ENCODE measurements at regions not wholly inside any gene's neighbourhood (a gene's known extent, or its start where the extent isn't known, plus 50 kb on each side); places are given as distances from the start of the nearest gene placed in this dataset.
"Not testable (repeated sequence)": the region's sequence is repeated elsewhere in the genome, so short reads cannot be mapped to it uniquely, and the experiment has no call there.

DNA sequence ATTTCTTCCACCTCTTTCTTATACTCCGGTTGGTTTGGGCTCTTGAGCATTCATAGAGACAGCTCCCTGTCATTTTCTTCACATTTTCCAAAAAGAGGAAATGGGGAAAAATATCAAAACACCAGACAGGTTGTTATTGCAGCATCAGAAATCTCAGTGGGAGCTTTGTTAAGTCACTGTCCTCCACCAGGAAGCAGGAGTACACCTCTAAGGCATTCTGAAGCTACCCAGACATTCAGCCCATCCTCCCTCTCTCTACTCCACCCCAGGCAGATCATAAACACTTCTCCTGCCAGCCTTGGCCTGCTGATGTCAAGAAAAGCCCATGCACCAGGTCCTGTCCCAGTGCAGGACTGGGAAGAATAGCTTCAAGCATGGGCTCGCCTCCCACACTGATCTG is 1198.3 kb downstream of the VRK1 start:
- Histone ChIP-seq H3K4me1 (ENCODE audit: control insufficient read depth, insufficient read depth, low read length) (peaks cover 17% of the 10 kb centered on the region), H3K36me3 (ENCODE audit: control insufficient read depth, insufficient read depth, low read length) (no peaks in the 10 kb centered on the region), H3K4me3 (ENCODE audit: low read length) (no peak overlapping the region), H3K27ac (ENCODE audit: low read length) (no peak overlapping the region), H3K9me3 (ENCODE audit: control insufficient read depth, insufficient read depth, low read length) (no peaks in the 10 kb centered on the region), H3K27me3 (ENCODE audit: control insufficient read depth, insufficient read depth, low read length) (no peaks in the 10 kb centered on the region)
- TF ChIP-seq, protein P1, sequence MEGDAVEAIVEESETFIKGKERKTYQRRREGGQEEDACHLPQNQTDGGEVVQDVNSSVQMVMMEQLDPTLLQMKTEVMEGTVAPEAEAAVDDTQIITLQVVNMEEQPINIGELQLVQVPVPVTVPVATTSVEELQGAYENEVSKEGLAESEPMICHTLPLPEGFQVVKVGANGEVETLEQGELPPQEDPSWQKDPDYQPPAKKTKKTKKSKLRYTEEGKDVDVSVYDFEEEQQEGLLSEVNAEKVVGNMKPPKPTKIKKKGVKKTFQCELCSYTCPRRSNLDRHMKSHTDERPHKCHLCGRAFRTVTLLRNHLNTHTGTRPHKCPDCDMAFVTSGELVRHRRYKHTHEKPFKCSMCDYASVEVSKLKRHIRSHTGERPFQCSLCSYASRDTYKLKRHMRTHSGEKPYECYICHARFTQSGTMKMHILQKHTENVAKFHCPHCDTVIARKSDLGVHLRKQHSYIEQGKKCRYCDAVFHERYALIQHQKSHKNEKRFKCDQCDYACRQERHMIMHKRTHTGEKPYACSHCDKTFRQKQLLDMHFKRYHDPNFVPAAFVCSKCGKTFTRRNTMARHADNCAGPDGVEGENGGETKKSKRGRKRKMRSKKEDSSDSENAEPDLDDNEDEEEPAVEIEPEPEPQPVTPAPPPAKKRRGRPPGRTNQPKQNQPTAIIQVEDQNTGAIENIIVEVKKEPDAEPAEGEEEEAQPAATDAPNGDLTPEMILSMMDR (IDR thresholded peaks at IDR 0.05) = no peak
- Mint-ChIP-seq H3K27me3 (ENCODE audit: low read depth in 2 of 2) (peaks cover 11 to 22% of the 10 kb centered on the region in 2 donors), H3K36me3 (no peaks in the 10 kb centered on the region), H3K4me3 (no peak overlapping the region), H3K27ac (no peak overlapping the region), H3K4me1 (peaks cover 11 to 12% of the 10 kb centered on the region in 2 donors), H3K9me3 (no peaks in the 10 kb centered on the region)
- ATAC-seq = no peak
- 89% methylated on average over 2 of the region's 2 CpGs for WGBS (ENCODE audit: insufficient coverage)
- DNase-seq = peak in 1 of 2 donors; percentile 48
- intact Hi-C loops (cut with micrococcal nuclease) = no loop called here

DNA sequence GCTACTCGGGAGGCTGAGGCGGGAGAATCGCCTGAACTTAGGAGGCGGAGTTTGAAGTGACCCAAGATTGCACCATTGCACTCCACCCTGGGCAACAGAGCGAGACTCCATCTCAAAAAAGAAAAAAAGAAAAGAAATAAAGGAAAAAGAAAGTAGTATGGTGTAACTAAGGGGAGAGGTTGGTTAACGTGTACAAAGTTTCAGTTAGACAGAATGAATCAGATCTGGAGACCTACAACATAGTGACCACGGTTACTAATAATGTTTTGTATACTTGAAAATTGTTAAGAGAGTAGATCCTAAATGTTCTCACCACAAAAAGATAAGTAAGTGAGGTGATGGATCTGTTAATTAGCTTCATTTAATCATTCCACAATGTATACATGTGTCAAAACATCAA is 1208.8 kb downstream of the VRK1 start:
- Mint-ChIP-seq H3K4me1 (no peaks in the 10 kb centered on the region), H3K36me3 (no peaks in the 10 kb centered on the region), H3K27ac (no peak overlapping the region), H3K27me3 (ENCODE audit: low read depth in 2 of 2) (peaks cover 12 to 26% of the 10 kb centered on the region in 2 donors), H3K4me3 (no peak overlapping the region), H3K9me3 (peaks cover 0 to 4% of the 10 kb centered on the region in 2 donors)
- ATAC-seq = no peak
- H3K27ac ChIP-seq (ENCODE audit: low read length) = no peak overlapping the region
- no peaks in the 10 kb centered on the region for H3K36me3 ChIP-seq (ENCODE audit: control insufficient read depth, insufficient read depth, low read length)
- intact Hi-C loops (cut with micrococcal nuclease) = no loop called here
- 94% methylated on average over 6 of the region's 7 CpGs for WGBS (ENCODE audit: insufficient coverage)
- no peaks in the 10 kb centered on the region for H3K27me3 ChIP-seq (ENCODE audit: control insufficient read depth, insufficient read depth, low read length)
- no peaks in the 10 kb centered on the region for H3K9me3 ChIP-seq (ENCODE audit: control insufficient read depth, insufficient read depth, low read length)
- no peak for DNase-seq
- H3K4me3 ChIP-seq (ENCODE audit: low read length) = no peak overlapping the region
- TF ChIP-seq, protein P1 (IDR thresholded peaks at IDR 0.05) = no peak
- H3K4me1 ChIP-seq (ENCODE audit: control insufficient read depth, insufficient read depth, low read length) = no peaks in the 10 kb centered on the region

DNA sequence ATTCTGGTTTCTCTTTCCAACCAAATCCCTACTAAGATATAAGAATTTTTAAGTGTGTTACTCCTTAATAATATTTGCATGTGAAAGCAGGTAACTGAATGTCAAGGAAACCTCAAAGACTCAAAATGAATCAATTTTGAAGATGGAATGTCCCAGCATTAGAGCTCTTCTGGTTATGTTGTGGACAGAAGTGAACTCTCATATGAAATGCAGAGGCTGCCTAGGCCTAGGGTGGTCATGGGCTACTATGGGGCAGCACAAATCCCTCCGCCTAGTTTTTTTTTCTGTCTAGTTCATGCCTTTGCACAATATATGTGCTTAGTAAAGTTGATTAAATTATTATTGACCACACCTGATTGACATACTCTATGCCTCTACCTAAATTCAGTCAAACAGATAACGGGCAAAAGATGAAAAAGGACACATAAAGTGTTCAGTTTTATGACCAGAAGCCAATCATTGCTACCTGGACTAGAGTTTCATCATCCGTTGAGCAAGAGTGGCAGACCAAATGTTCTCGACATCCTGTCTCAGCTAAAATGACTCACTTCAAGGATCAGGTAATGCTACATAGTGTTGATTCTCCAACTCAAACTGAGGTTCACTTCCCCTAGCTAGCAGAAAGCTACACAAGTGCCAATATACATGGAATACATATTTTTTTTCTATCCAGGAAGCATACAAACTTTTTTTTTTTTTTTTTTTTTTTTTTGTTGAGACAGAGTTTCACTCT is 1211.4 kb downstream of the VRK1 start:
- H3K27ac ChIP-seq (ENCODE audit: low read length) = no peak overlapping the region
- no peaks in the 10 kb centered on the region for H3K9me3 ChIP-seq (ENCODE audit: control insufficient read depth, insufficient read depth, low read length)
- peaks cover 1 to 6% of the 10 kb centered on the region in 2 donors for H3K27me3 Mint-ChIP-seq (ENCODE audit: low read depth in 2 of 2)
- TF ChIP-seq, protein P1 (IDR thresholded peaks at IDR 0.05) = no peak
- H3K36me3 ChIP-seq (ENCODE audit: control insufficient read depth, insufficient read depth, low read length) = no peaks in the 10 kb centered on the region
- H3K4me3 Mint-ChIP-seq = no peak overlapping the region
- no peaks in the 10 kb centered on the region for H3K4me1 ChIP-seq (ENCODE audit: control insufficient read depth, insufficient read depth, low read length)
- H3K36me3 Mint-ChIP-seq = no peaks in the 10 kb centered on the region
- intact Hi-C loops (cut with micrococcal nuclease) = no loop called here
- no peak overlapping the region for H3K4me3 ChIP-seq (ENCODE audit: low read length)
- no peaks in the 10 kb centered on the region for H3K4me1 Mint-ChIP-seq
- H3K27me3 ChIP-seq (ENCODE audit: control insufficient read depth, insufficient read depth, low read length) = no peaks in the 10 kb centered on the region
- no peaks in the 10 kb centered on the region for H3K9me3 Mint-ChIP-seq
- H3K27ac Mint-ChIP-seq = no peak overlapping the region
- ATAC-seq = no peak
- DNase-seq = peak in 1 of 2 donors; percentile 24
- WGBS (ENCODE audit: insufficient coverage) = 79% methylated on average over 3 of the region's 4 CpGs

DNA sequence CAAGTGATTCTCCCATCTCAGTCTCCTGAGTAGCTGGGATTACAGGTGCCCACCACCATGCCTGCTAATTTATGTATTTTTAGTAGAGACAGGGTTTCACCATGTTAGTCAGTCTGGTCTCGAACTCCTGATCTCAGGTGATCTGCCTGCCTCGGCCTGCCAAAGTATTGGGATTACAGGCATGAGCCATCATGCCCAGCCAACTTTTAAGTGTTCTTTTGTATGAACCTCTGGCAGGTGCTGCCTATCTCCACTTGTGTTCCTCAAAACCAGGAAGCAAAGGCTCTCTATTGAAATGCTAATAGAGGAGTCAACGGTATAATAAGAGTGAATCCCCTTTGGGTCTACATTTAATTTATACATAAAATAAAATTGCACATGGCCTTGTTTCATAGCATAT is 1212.0 kb downstream of the VRK1 start:
- H3K9me3 Mint-ChIP-seq; H3K27ac ChIP-seq (ENCODE audit: low read length); H3K27me3 Mint-ChIP-seq (ENCODE audit: low read depth in 2 of 2); H3K27ac Mint-ChIP-seq; H3K4me3 Mint-ChIP-seq; H3K4me1 Mint-ChIP-seq; ATAC-seq; H3K4me3 ChIP-seq (ENCODE audit: low read length); H3K4me1 ChIP-seq (ENCODE audit: control insufficient read depth, insufficient read depth, low read length); intact Hi-C loops (cut with micrococcal nuclease); DNase-seq; H3K9me3 ChIP-seq (ENCODE audit: control insufficient read depth, insufficient read depth, low read length); H3K36me3 Mint-ChIP-seq; H3K27me3 ChIP-seq (ENCODE audit: control insufficient read depth, insufficient read depth, low read length); H3K36me3 ChIP-seq (ENCODE audit: control insufficient read depth, insufficient read depth, low read length): not testable (repeated sequence)
- 89% methylated on average over 2 of the region's 3 CpGs for WGBS (ENCODE audit: insufficient coverage)
